ENCODE measurements at regions not wholly inside any gene's neighbourhood (a gene's known extent, or its start where the extent isn't known, plus 50 kb on each side); places are given as distances from the start of the nearest gene placed in this dataset.

- no peak for DNase-seq (ENCODE audit: low read depth)
- no peak for TF ChIP-seq CTCF (IDR thresholded peaks at IDR 0.05; ENCODE audit: control insufficient read depth, extremely low read depth, insufficient read depth)
- no peak overlapping the region for H3K4me3 ChIP-seq (ENCODE audit: low read depth, low read length)
These were observed 163.5 kb downstream of the SDHAF3 start for GRCh38 chr7:97280950-97281349.

- no peak for DNase-seq (ENCODE audit: low read depth)
- no peak for TF ChIP-seq CTCF (IDR thresholded peaks at IDR 0.05; ENCODE audit: control insufficient read depth, extremely low read depth, insufficient read depth)
These were observed 167.8 kb downstream of the SDHAF3 start for GRCh38 chr7:97285348-97285747.

GRCh38 chr7:97293031-97293430 is 175.5 kb downstream of the SDHAF3 start:
- DNase-seq (ENCODE audit: low read depth), result no peak
- H3K4me3 ChIP-seq (ENCODE audit: low read depth, low read length), result no peak overlapping the region
- no peak for TF ChIP-seq CTCF (IDR thresholded peaks at IDR 0.05; ENCODE audit: control insufficient read depth, extremely low read depth, insufficient read depth)

More at GRCh38 chr7:97285348-97285747, 167.8 kb downstream of the SDHAF3 start:
- H3K4me3 ChIP-seq (ENCODE audit: low read depth, low read length), result no peak overlapping the region

- no peak for TF ChIP-seq CTCF (IDR thresholded peaks at IDR 0.05; ENCODE audit: control insufficient read depth, extremely low read depth, insufficient read depth)
- no peak for DNase-seq (ENCODE audit: low read depth)
- no peak overlapping the region for H3K4me3 ChIP-seq (ENCODE audit: low read depth, low read length)
These were observed 181.1 kb downstream of the SDHAF3 start for GRCh38 chr7:97298561-97298960.

GRCh38 chr7:97305589-97305988 is 188.1 kb downstream of the SDHAF3 start:
- DNase-seq (ENCODE audit: low read depth), result no peak
- no peak overlapping the region for H3K4me3 ChIP-seq (ENCODE audit: low read depth, low read length)
- no peak for TF ChIP-seq CTCF (IDR thresholded peaks at IDR 0.05; ENCODE audit: control insufficient read depth, extremely low read depth, insufficient read depth)

GRCh38 chr7:97307521-97308108 is 190.1 kb downstream of the SDHAF3 start:
- no peak overlapping the region for H3K4me3 ChIP-seq (ENCODE audit: low read depth, low read length)
- no peak for DNase-seq (ENCODE audit: low read depth)
- no peak for TF ChIP-seq CTCF (IDR thresholded peaks at IDR 0.05; ENCODE audit: control insufficient read depth, extremely low read depth, insufficient read depth)

GRCh38 chr7:97313900-97314299 is 196.4 kb downstream of the SDHAF3 start:
- no peak overlapping the region for H3K4me3 ChIP-seq (ENCODE audit: low read depth, low read length)
- no peak for DNase-seq (ENCODE audit: low read depth)
- TF ChIP-seq CTCF (IDR thresholded peaks at IDR 0.05; ENCODE audit: control insufficient read depth, extremely low read depth, insufficient read depth), result no peak

All from LNCaP clone FGC (cell line).